ENCODE measurements at regions not wholly inside any gene's neighbourhood (a gene's known extent, or its start where the extent isn't known, plus 50 kb on each side); places are given as distances from the start of the nearest gene placed in this dataset.

- no peaks in the 10 kb centered on the region for H3K4me1 ChIP-seq (ENCODE audit: control insufficient read depth, extremely low read depth, insufficient read depth, low read length)
- no peak overlapping the region for H3K27ac ChIP-seq (ENCODE audit: insufficient read depth, low read depth, low read length)
- H3K4me2 ChIP-seq (ENCODE audit: insufficient read depth, low read length), result no peak overlapping the region
- H3K36me3 ChIP-seq (ENCODE audit: control insufficient read depth in 2 of 2, extremely low read depth in 1 of 2, insufficient read depth in 2 of 2, low read length in 2 of 2), result no peaks in the 10 kb centered on the region
- H4K20me1 ChIP-seq (replicated peaks; ENCODE audit: control insufficient read depth, extremely low read depth, insufficient read depth, low read length), result no peaks in the 10 kb centered on the region
- no peaks in the 10 kb centered on the region for H3K27me3 ChIP-seq (ENCODE audit: control insufficient read depth in 2 of 2, insufficient read depth in 2 of 2, low read length in 2 of 2)
- no peaks in the 10 kb centered on the region for H3K79me2 ChIP-seq (ENCODE audit: control insufficient read depth, insufficient read depth, low read length)
- ChIA-PET CTCF (no interaction called here), POLR2A (no interaction called here)
- intact Hi-C loops (cut with micrococcal nuclease) (no loop called here), dilution Hi-C loops (cut with MboI; ENCODE audit: extremely low pct_ligation_motif_present, low sequenced_read_pairs) (no loop called here)
- no TSS peak for BruUV-seq (replicated peaks)
- H2AFZ ChIP-seq (ENCODE audit: low read depth, low read length), result no peak overlapping the region
- no peak overlapping the region for H3K9ac ChIP-seq (replicated peaks; ENCODE audit: extremely low read depth, insufficient read depth, low read length)
- peaks cover 2% of the 10 kb centered on the region for H3K9me3 ChIP-seq (replicated peaks; ENCODE audit: control insufficient read depth, insufficient read depth, low read length)
- DNase-seq (ENCODE audit: low read depth, low spot score) (no peak), FAIRE-seq (no peak)
- TF ChIP-seq MAX (IDR thresholded peaks at IDR 0.05; ENCODE audit: insufficient read depth, insufficient read length) (no peak), MYC (IDR thresholded peaks at IDR 0.05; ENCODE audit: low read depth, low read length) (no peak), POLR2AphosphoS5 (IDR thresholded peaks at IDR 0.05; ENCODE audit: insufficient read depth, low read depth, low read length) (no peak), GATA2 (IDR thresholded peaks at IDR 0.05; ENCODE audit: insufficient read depth, insufficient read length, low read depth, low read length) (no peak)
- H3K9me1 ChIP-seq (replicated peaks; ENCODE audit: control insufficient read depth, extremely low read depth, insufficient read depth, low read length), result no peaks in the 10 kb centered on the region
- H3K4me3 ChIP-seq (replicated peaks in 1 of 3; ENCODE audit: insufficient read depth in 1 of 3, low read depth in 1 of 3, low read length in 3 of 3), result no peak overlapping the region
These were observed 385.9 kb upstream of the ANO5 start for GRCh38 chr11:21806947-21807346.

GRCh38 chr11:21807350-21807749 lies 385.5 kb upstream of the ANO5 start:
- no peaks in the 10 kb centered on the region for H3K9me1 ChIP-seq (replicated peaks; ENCODE audit: control insufficient read depth, extremely low read depth, insufficient read depth, low read length)
- peaks cover 2% of the 10 kb centered on the region for H3K9me3 ChIP-seq (replicated peaks; ENCODE audit: control insufficient read depth, insufficient read depth, low read length)
- no peaks in the 10 kb centered on the region for H3K79me2 ChIP-seq (ENCODE audit: control insufficient read depth, insufficient read depth, low read length)
- H3K4me3 ChIP-seq (replicated peaks in 1 of 3; ENCODE audit: insufficient read depth in 1 of 3, low read depth in 1 of 3, low read length in 3 of 3), result no peak overlapping the region
- ChIA-PET CTCF (no interaction called here), POLR2A (no interaction called here)
- no peaks in the 10 kb centered on the region for H4K20me1 ChIP-seq (replicated peaks; ENCODE audit: control insufficient read depth, extremely low read depth, insufficient read depth, low read length)
- TF ChIP-seq CTCF (IDR thresholded peaks at IDR 0.05; ENCODE audit: extremely low read depth in 1 of 2, insufficient read depth in 1 of 2, low read depth in 1 of 2, low read length in 2 of 2) (no peak), MYC (IDR thresholded peaks at IDR 0.05; ENCODE audit: low read depth, low read length) (no peak), FOS (IDR thresholded peaks at IDR 0.05; ENCODE audit: borderline replicate concordance, insufficient read depth, low read length) (no peak)
- intact Hi-C loops (cut with micrococcal nuclease), result no loop called here
- no peaks in the 10 kb centered on the region for H3K36me3 ChIP-seq (ENCODE audit: control insufficient read depth in 2 of 2, extremely low read depth in 1 of 2, insufficient read depth in 2 of 2, low read length in 2 of 2)
- no peak overlapping the region for H3K9ac ChIP-seq (replicated peaks; ENCODE audit: extremely low read depth, insufficient read depth, low read length)
- DNase-seq (ENCODE audit: low read depth, low spot score), result no peak
- H3K4me1 ChIP-seq (ENCODE audit: control insufficient read depth, extremely low read depth, insufficient read depth, low read length), result no peaks in the 10 kb centered on the region
- no TSS peak for BruUV-seq (replicated peaks)
- H2AFZ ChIP-seq (ENCODE audit: low read depth, low read length), result no peak overlapping the region
- no peaks in the 10 kb centered on the region for H3K27me3 ChIP-seq (ENCODE audit: control insufficient read depth in 2 of 2, insufficient read depth in 2 of 2, low read length in 2 of 2)
- no peak overlapping the region for H3K27ac ChIP-seq (ENCODE audit: insufficient read depth, low read depth, low read length)
- H3K4me2 ChIP-seq (ENCODE audit: insufficient read depth, low read length), result no peak overlapping the region
- dilution Hi-C loops (cut with MboI; ENCODE audit: extremely low pct_ligation_motif_present, low sequenced_read_pairs), result no loop called here
- FAIRE-seq, result no peak

Data from endothelial cell of umbilical vein (primary cell).